ENCODE measurements at regions not wholly inside any gene's neighbourhood (a gene's known extent, or its start where the extent isn't known, plus 50 kb on each side); places are given as distances from the start of the nearest gene placed in this dataset.

DNA sequence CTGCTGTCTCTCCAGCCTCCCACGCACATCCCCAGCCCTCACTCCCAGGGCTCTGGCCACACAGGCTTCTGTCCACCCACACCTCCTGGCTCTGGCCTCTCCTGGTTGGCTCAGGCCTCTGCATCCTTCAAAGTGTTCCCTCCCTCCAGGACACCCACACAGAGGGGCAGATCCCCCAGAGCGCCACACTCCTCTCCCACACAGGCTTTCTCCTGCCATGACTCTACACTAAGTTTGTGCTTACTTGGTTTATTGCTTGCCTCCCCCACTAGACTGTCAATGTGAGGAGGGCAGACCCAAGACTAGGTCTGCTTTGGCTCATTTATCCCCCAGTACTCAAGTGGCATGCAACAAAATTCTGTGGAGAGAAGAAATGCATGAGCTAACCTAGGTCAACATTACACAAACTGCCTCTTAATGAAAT lies 67.0 kb upstream of the SPOCK1 start:
- Histone ChIP-seq H2BK12ac (ENCODE audit: insufficient read length, low read depth, low read length) (no peak overlapping the region), H2BK15ac (ENCODE audit: low read depth, low read length) (no peak overlapping the region), H2AFZ (ENCODE audit: low read length) (no peak overlapping the region), H3K18ac (ENCODE audit: insufficient read length, low read depth, low read length) (no peak overlapping the region), H3K23ac (ENCODE audit: insufficient read length, low read depth, low read length) (no peak overlapping the region), H4K91ac (ENCODE audit: insufficient read length, low read depth, low read length) (no peak overlapping the region), H4K20me1 (ENCODE audit: control insufficient read depth, insufficient read depth, insufficient read length) (no peaks in the 10 kb centered on the region), H3K9me3 (ENCODE audit: control insufficient read depth, low read depth, low read length) (no peaks in the 10 kb centered on the region), H3K14ac (ENCODE audit: insufficient read depth, low read length) (no peak overlapping the region), H4K8ac (replicated peaks; ENCODE audit: insufficient read length, low read depth, low read length) (no peak overlapping the region), H3K79me2 (ENCODE audit: insufficient read depth, low read length) (no peaks in the 10 kb centered on the region), H4K5ac (ENCODE audit: insufficient read length, low read depth, low read length) (no peak overlapping the region), H2BK20ac (ENCODE audit: low read depth, low read length, poor library complexity, severe bottlenecking) (no peak overlapping the region), H3K27me3 (ENCODE audit: insufficient read depth, low read length) (no peaks in the 10 kb centered on the region), H3K56ac (ENCODE audit: insufficient read length, low read depth, low read length) (no peak overlapping the region), H3K27ac (ENCODE audit: insufficient read length, low read depth, low read length) (no peak overlapping the region), H3K4me1 (ENCODE audit: insufficient read depth, low read length) (no peaks in the 10 kb centered on the region), H2BK120ac (ENCODE audit: low read depth, low read length, poor library complexity, severe bottlenecking) (no peak overlapping the region), H3K23me2 (ENCODE audit: insufficient read length, low read depth, low read length, poor library complexity, severe bottlenecking) (no peaks in the 10 kb centered on the region), H3K9ac (ENCODE audit: extremely low read depth, insufficient read length, low read length) (no peak overlapping the region), H3K4me2 (ENCODE audit: insufficient read depth, insufficient read length, low read length) (no peak overlapping the region), H3T11ph (ENCODE audit: low read length) (no peak overlapping the region), H2BK5ac (ENCODE audit: insufficient read length, low read length) (no peak overlapping the region), H3K4ac (ENCODE audit: low read depth, low read length) (no peak overlapping the region), H2AK5ac (ENCODE audit: insufficient read length, low read length) (no peak overlapping the region), H3K79me1 (ENCODE audit: insufficient read depth, low read depth, low read length, poor library complexity, severe bottlenecking) (no peaks in the 10 kb centered on the region)
- H3K36me3 Mint-ChIP-seq (ENCODE audit: insufficient read depth in 1 of 3, low read depth in 3 of 3), result no peaks in the 10 kb centered on the region
- H3K27me3 Mint-ChIP-seq (ENCODE audit: low read depth), result peaks cover 4% of the 10 kb centered on the region
- H3K27ac Mint-ChIP-seq, result peak overlapping the region in 1 of 3 experiments; percentile 24; a peak in 1 of 7 replicates
- TF ChIP-seq, protein P1, sequence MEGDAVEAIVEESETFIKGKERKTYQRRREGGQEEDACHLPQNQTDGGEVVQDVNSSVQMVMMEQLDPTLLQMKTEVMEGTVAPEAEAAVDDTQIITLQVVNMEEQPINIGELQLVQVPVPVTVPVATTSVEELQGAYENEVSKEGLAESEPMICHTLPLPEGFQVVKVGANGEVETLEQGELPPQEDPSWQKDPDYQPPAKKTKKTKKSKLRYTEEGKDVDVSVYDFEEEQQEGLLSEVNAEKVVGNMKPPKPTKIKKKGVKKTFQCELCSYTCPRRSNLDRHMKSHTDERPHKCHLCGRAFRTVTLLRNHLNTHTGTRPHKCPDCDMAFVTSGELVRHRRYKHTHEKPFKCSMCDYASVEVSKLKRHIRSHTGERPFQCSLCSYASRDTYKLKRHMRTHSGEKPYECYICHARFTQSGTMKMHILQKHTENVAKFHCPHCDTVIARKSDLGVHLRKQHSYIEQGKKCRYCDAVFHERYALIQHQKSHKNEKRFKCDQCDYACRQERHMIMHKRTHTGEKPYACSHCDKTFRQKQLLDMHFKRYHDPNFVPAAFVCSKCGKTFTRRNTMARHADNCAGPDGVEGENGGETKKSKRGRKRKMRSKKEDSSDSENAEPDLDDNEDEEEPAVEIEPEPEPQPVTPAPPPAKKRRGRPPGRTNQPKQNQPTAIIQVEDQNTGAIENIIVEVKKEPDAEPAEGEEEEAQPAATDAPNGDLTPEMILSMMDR (conservative IDR thresholded peaks at IDR 0.05), result no peak
- H3K9me3 Mint-ChIP-seq, result no peaks in the 10 kb centered on the region
- no peak for DNase-seq
- H3K4me3 Mint-ChIP-seq, result no peak overlapping the region
- peaks cover 17% of the 10 kb centered on the region in 2 experiments for H3K4me1 Mint-ChIP-seq
- no CpG with 5 or more reads among the region's 2 CpGs for WGBS (ENCODE audit: extremely low coverage, insufficient read length, low lambda C conversion rate)

All from H9 (cell line).